CD8-positive, alpha-beta memory T cell (primary cell): ENCODE measurements at regions not wholly inside any gene's neighbourhood (a gene's known extent, or its start where the extent isn't known, plus 50 kb on each side); places are given as distances from the start of the nearest gene placed in this dataset.

Experiments used
- CTCF ChIA-PET: fragments of 350-600 bp; sonication (Branson Sonifier 250); formaldehyde crosslinking; loops from one replicate; lab custom pipeline; 2021; ENCODE audit warnings: antibody characterized with exemption; lab: Charles Lee
- POLR2A ChIA-PET: fragments of 350-600 bp; sonication (Branson Sonifier 250); formaldehyde crosslinking; loops from one replicate; lab custom pipeline; 2021; ENCODE audit warnings: antibody characterized with exemption; lab: Charles Lee
- DNase-seq, 5 donors: peaks; one replicate each; pipeline versions ENCODE4 v3.0.0 to v3.0.0-alpha.2; 2020 to 2022; ENCODE audit warnings: mixed read lengths in 1 of 5
- H3K27ac ChIP-seq: one replicate; pipeline ENCODE4 v1.7.0; 2013; ENCODE audit warnings: low read depth, mild to moderate bottlenecking, low read length, moderate library complexity
- H3K27me3 ChIP-seq: 2 replicates; pipeline ENCODE4 v1.7.0; 2013; ENCODE audit warnings: low read length, mild to moderate bottlenecking; ENCODE audit not compliant: insufficient read depth, poor library complexity, severe bottlenecking
- H3K36me3 ChIP-seq: 2 replicates; pipeline ENCODE4 v1.7.0; 2013; ENCODE audit warnings: mild to moderate bottlenecking, low read length, moderate library complexity; ENCODE audit not compliant: insufficient read depth
- H3K4me1 ChIP-seq: 2 replicates; pipeline ENCODE4 v1.7.0; 2013; ENCODE audit warnings: mild to moderate bottlenecking, low read length, moderate library complexity; ENCODE audit not compliant: insufficient read depth
- H3K4me3 ChIP-seq: 2 replicates; pipeline ENCODE4 v1.7.0; 2013; ENCODE audit warnings: mild to moderate bottlenecking, low read length
- H3K9me3 ChIP-seq: 2 replicates; pipeline ENCODE4 v1.7.0; 2013; ENCODE audit warnings: mild to moderate bottlenecking, low read length
- H3K27ac Mint-ChIP-seq, 8 donors: one replicate each; pipeline ENCODE4 v1.8.0; 2020 to 2021; ENCODE audit warnings: mixed read lengths in 8 of 8, mild to moderate bottlenecking in 6 of 8, inconsistent platforms in 3 of 8, moderate library complexity in 3 of 8
- H3K27me3 Mint-ChIP-seq, 2 donors: one replicate each; pipeline ENCODE4 v1.8.0; 2020 to 2021; ENCODE audit warnings: mixed read lengths in 2 of 2, mild to moderate bottlenecking in 1 of 2, moderate library complexity in 1 of 2
- H3K36me3 Mint-ChIP-seq, 3 donors: one replicate each; pipeline ENCODE4 v1.8.0; 2020 to 2021; ENCODE audit warnings: mixed read lengths in 3 of 3, inconsistent platforms in 1 of 3, mild to moderate bottlenecking in 1 of 3
- H3K4me1 Mint-ChIP-seq, 3 donors: one replicate each; pipeline ENCODE4 v1.8.0; 2020 to 2021; ENCODE audit warnings: mixed read lengths in 3 of 3, inconsistent platforms in 1 of 3, mild to moderate bottlenecking in 1 of 3
- H3K4me3 Mint-ChIP-seq, 7 donors: one replicate each; pipeline ENCODE4 v1.8.0; 2020 to 2021; ENCODE audit warnings: mixed read lengths in 7 of 7, mild to moderate bottlenecking in 6 of 7, moderate library complexity in 4 of 7, inconsistent platforms in 2 of 7
- H3K9me3 Mint-ChIP-seq, 5 donors: one replicate each; pipeline ENCODE4 v1.8.0; 2020 to 2022; ENCODE audit warnings: mixed read lengths in 5 of 5, mild to moderate bottlenecking in 3 of 5, moderate library complexity in 2 of 5, inconsistent platforms in 1 of 5

GRCh38 chr15:62567501-62567900 lies 402.4 kb upstream of the C2CD4B start:
- ChIA-PET CTCF (no interaction called here), POLR2A (no interaction called here)
- no peak overlapping the region for H3K27ac ChIP-seq
- H3K36me3 ChIP-seq = no peaks in the 10 kb centered on the region
- Mint-ChIP-seq H3K4me3 (no peak overlapping the region), H3K4me1 (no peaks in the 10 kb centered on the region), H3K9me3 (peaks cover 0 to 1% (median 0%) of the 10 kb centered on the region in 5 donors), H3K36me3 (no peaks in the 10 kb centered on the region), H3K27me3 (peaks cover 4 to 46% of the 10 kb centered on the region in 2 donors), H3K27ac (no peak overlapping the region)
- no peaks in the 10 kb centered on the region for H3K9me3 ChIP-seq
- no peaks in the 10 kb centered on the region for H3K4me1 ChIP-seq
- no peak for DNase-seq
- H3K27me3 ChIP-seq = no peaks in the 10 kb centered on the region
- H3K4me3 ChIP-seq = no peak overlapping the region

DNA sequence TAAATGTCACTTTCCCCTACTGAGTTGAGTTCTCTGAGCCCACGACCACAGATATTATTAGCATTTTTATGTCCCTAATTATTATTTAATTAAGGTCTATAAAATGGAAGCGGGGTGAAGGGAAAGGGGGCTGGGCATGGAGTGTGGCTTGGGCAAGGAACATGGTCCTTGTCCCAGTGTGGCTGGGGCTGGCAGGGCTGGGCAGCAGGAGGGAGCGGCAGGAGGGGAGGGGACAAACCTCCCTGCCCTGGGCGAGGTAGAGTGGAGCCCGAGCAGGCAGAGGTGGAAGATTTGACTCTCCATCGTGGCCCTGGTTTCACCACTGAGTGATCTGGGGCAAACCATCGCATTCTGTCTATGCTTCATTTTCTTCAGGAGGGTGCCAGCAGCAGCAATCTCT lies 402.9 kb upstream of the C2CD4B start:
- Mint-ChIP-seq H3K36me3 (peaks cover 0 to 2% (median 0%) of the 10 kb centered on the region in 3 donors), H3K27ac (no peak overlapping the region), H3K4me1 (no peaks in the 10 kb centered on the region), H3K27me3 (peaks cover 4 to 50% of the 10 kb centered on the region in 2 donors), H3K4me3 (no peak overlapping the region), H3K9me3 (peaks cover 0 to 1% (median 0%) of the 10 kb centered on the region in 5 donors)
- ChIA-PET POLR2A (no interaction called here), CTCF (no interaction called here)
- Histone ChIP-seq H3K4me1 (no peaks in the 10 kb centered on the region), H3K27ac (no peak overlapping the region), H3K9me3 (no peaks in the 10 kb centered on the region), H3K27me3 (no peaks in the 10 kb centered on the region), H3K4me3 (no peak overlapping the region), H3K36me3 (no peaks in the 10 kb centered on the region)
- DNase-seq = no peak

- Mint-ChIP-seq H3K4me3 (no peak overlapping the region), H3K4me1 (no peaks in the 10 kb centered on the region), H3K27ac (no peak overlapping the region), H3K36me3 (peaks cover 0 to 2% (median 0%) of the 10 kb centered on the region in 3 donors), H3K27me3 (peaks cover 9 to 50% of the 10 kb centered on the region in 2 donors), H3K9me3 (peaks cover 0 to 1% (median 0%) of the 10 kb centered on the region in 5 donors)
- H3K27me3 ChIP-seq = no peaks in the 10 kb centered on the region
- no peaks in the 10 kb centered on the region for H3K36me3 ChIP-seq
- ChIA-PET CTCF (no interaction called here), POLR2A (no interaction called here)
- no peaks in the 10 kb centered on the region for H3K4me1 ChIP-seq
- no peak overlapping the region for H3K27ac ChIP-seq
- H3K9me3 ChIP-seq = no peaks in the 10 kb centered on the region
- no peak for DNase-seq
- no peak overlapping the region for H3K4me3 ChIP-seq
These were observed 403.6 kb upstream of the C2CD4B start for GRCh38 chr15:62568702-62569101.

DNA sequence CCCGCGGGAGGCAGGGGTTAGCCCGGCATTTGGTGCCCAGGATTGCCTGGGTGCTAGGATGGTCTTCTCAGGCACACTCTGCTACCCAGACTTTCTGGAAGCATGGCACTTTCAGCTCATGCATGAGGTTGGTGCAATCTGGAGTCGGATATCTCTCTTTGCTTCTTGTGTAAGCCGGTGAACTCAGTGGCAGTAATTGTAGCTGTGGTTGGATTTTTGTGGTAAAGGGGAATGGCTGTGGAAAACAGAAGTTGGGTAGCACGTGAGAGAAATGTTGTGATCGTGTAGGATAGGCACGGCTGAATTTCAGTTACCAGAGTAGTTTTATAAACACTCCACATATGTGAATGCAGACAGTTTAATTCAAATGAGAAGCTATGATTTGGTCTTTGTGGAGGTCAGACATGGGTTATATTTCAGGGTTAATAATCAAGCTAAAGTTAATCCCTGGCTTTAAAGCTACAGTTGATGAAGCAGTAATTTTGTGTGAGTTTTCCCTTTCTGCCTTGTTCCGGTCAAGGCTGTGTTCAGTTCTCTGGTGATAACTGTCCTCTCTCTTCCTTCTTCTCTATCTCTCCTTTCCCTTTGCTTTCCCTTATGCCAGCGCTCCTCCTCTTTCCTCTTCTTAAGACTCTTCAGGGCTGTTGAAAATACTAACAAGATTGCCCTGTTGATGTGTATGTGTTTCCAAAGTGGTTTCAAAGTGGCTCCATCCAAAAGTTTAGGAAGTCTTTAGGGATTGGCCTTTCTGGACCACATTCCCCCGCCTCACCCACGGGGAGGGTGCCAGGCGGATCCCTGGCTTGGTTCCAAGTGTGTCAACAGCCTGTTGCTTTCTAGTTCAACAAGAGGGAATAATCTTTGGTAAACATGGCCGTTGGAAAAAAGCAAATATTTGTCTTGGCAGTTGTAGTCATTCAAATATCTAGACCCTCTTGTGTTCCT lies 404.6 kb upstream of the C2CD4B start:
- Histone ChIP-seq H3K27me3 (no peaks in the 10 kb centered on the region), H3K4me1 (no peaks in the 10 kb centered on the region), H3K9me3 (no peaks in the 10 kb centered on the region), H3K36me3 (no peaks in the 10 kb centered on the region), H3K27ac (no peak overlapping the region), H3K4me3 (no peak overlapping the region)
- no peak overlapping the region for H3K27ac Mint-ChIP-seq
- peaks cover 0 to 2% (median 0%) of the 10 kb centered on the region in 3 donors for H3K36me3 Mint-ChIP-seq
- ChIA-PET POLR2A (no interaction called here), CTCF (no interaction called here)
- no peaks in the 10 kb centered on the region for H3K4me1 Mint-ChIP-seq
- H3K4me3 Mint-ChIP-seq = no peak overlapping the region
- peaks cover 10 to 42% of the 10 kb centered on the region in 2 donors for H3K27me3 Mint-ChIP-seq
- peaks cover 0 to 1% (median 0%) of the 10 kb centered on the region in 5 donors for H3K9me3 Mint-ChIP-seq
- no peak for DNase-seq

- Mint-ChIP-seq H3K36me3 (peaks cover 0 to 2% (median 0%) of the 10 kb centered on the region in 3 donors), H3K27me3 (peaks cover 10 to 36% of the 10 kb centered on the region in 2 donors), H3K4me3 (no peak overlapping the region), H3K4me1 (no peaks in the 10 kb centered on the region), H3K27ac (no peak overlapping the region), H3K9me3 (peaks cover 0 to 1% (median 0%) of the 10 kb centered on the region in 5 donors)
- Histone ChIP-seq H3K4me1 (no peaks in the 10 kb centered on the region), H3K27ac (no peak overlapping the region), H3K9me3 (no peaks in the 10 kb centered on the region), H3K4me3 (no peak overlapping the region), H3K36me3 (no peaks in the 10 kb centered on the region), H3K27me3 (no peaks in the 10 kb centered on the region)
- ChIA-PET CTCF (no interaction called here), POLR2A (no interaction called here)
- no peak for DNase-seq
These were observed 405.3 kb upstream of the C2CD4B start for GRCh38 chr15:62570405-62570783.

- Histone ChIP-seq H3K27ac (no peak overlapping the region), H3K27me3 (no peaks in the 10 kb centered on the region), H3K36me3 (no peaks in the 10 kb centered on the region), H3K9me3 (no peaks in the 10 kb centered on the region), H3K4me3 (no peak overlapping the region), H3K4me1 (no peaks in the 10 kb centered on the region)
- no peak overlapping the region for H3K27ac Mint-ChIP-seq
- DNase-seq = no peak
- H3K36me3 Mint-ChIP-seq = peaks cover 0 to 2% (median 0%) of the 10 kb centered on the region in 3 donors
- H3K4me1 Mint-ChIP-seq = no peaks in the 10 kb centered on the region
- H3K9me3 Mint-ChIP-seq = peaks cover 0 to 1% (median 0%) of the 10 kb centered on the region in 5 donors
- ChIA-PET CTCF (no interaction called here), POLR2A (no interaction called here)
- no peak overlapping the region for H3K4me3 Mint-ChIP-seq
- peaks cover 10 to 34% of the 10 kb centered on the region in 2 donors for H3K27me3 Mint-ChIP-seq
These were observed 406.0 kb upstream of the C2CD4B start for GRCh38 chr15:62571072-62571471.

DNA sequence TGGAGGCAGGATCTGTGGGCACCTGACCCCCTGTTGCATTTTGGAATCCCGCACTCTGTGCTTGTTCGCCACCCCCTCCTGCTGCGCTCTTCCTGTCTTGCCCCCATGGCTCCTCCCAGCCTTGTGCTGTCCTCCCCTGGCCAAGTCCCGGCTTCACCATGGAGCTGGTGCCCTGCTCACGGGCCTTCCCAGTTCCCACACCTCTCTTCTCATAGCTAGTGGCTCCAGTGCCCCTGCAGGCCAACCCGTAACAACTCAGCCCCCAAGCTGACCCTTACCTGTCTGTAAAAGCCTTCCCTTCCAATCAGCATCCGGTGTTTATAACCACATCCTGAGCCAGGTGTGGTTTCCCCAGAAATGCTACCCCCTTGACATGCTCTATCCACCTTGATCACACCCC lies 407.7 kb upstream of the C2CD4B start:
- Mint-ChIP-seq H3K4me3 (no peak overlapping the region), H3K27ac (no peak overlapping the region), H3K9me3 (peaks cover 0 to 1% (median 0%) of the 10 kb centered on the region in 5 donors), H3K36me3 (peaks cover 0 to 2% (median 0%) of the 10 kb centered on the region in 3 donors), H3K4me1 (no peaks in the 10 kb centered on the region), H3K27me3 (peaks cover 11 to 31% of the 10 kb centered on the region in 2 donors)
- CTCF ChIA-PET = no interaction called here
- POLR2A ChIA-PET = no interaction called here
- no peak for DNase-seq
- no peaks in the 10 kb centered on the region for H3K9me3 ChIP-seq
- no peaks in the 10 kb centered on the region for H3K4me1 ChIP-seq
- no peak overlapping the region for H3K27ac ChIP-seq
- no peaks in the 10 kb centered on the region for H3K27me3 ChIP-seq
- H3K4me3 ChIP-seq = no peak overlapping the region
- H3K36me3 ChIP-seq = no peaks in the 10 kb centered on the region

- Histone ChIP-seq H3K27ac (no peak overlapping the region), H3K4me1 (no peaks in the 10 kb centered on the region), H3K9me3 (no peaks in the 10 kb centered on the region), H3K36me3 (no peaks in the 10 kb centered on the region), H3K27me3 (no peaks in the 10 kb centered on the region), H3K4me3 (no peak overlapping the region)
- DNase-seq = no peak
- CTCF ChIA-PET = no interaction called here
- no peaks in the 10 kb centered on the region for H3K4me1 Mint-ChIP-seq
- peaks cover 0 to 2% (median 0%) of the 10 kb centered on the region in 3 donors for H3K36me3 Mint-ChIP-seq
- H3K4me3 Mint-ChIP-seq = no peak overlapping the region
- H3K27ac Mint-ChIP-seq = no peak overlapping the region
- H3K9me3 Mint-ChIP-seq = peaks cover 0 to 1% (median 0%) of the 10 kb centered on the region in 5 donors
- POLR2A ChIA-PET = no interaction called here
- peaks cover 11 to 26% of the 10 kb centered on the region in 2 donors for H3K27me3 Mint-ChIP-seq
These were observed 408.8 kb upstream of the C2CD4B start for GRCh38 chr15:62573876-62574275.
